ENCODE measurements at regions not wholly inside any gene's neighbourhood (a gene's known extent, or its start where the extent isn't known, plus 50 kb on each side); places are given as distances from the start of the nearest gene placed in this dataset.

DNA sequence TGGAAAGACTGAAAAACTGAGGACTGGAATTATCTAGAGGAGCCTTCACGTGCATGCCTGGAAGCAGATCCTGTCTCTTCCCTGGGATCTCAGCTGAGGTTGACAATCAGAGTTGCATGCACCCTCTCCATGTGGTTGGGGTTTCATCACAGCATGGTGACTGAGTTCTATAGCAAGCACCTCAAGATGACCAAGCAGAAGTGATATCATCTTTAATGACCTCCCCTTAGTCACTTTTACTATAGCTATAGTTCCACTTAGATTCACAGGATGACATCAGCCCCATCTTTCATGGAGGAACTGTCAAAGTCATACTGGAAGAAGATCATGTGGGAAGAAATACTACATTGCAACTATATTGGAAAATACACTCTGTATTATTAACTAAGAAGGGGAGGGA is 105.8 kb upstream of the ATXN7L3B start:
- ChIA-PET POLR2A (no interaction called here), CTCF (no interaction called here)
- Histone ChIP-seq H3K9me3 (ENCODE audit: control insufficient read depth, insufficient read depth, low read length) (no peaks in the 10 kb centered on the region), H3K4me3 (ENCODE audit: low read depth, low read length) (no peak overlapping the region), H3K27me3 (ENCODE audit: control insufficient read depth, insufficient read depth, low read length) (no peaks in the 10 kb centered on the region), H3K27ac (ENCODE audit: low read depth, low read length) (no peak overlapping the region)
- TF ChIP-seq, protein P1, sequence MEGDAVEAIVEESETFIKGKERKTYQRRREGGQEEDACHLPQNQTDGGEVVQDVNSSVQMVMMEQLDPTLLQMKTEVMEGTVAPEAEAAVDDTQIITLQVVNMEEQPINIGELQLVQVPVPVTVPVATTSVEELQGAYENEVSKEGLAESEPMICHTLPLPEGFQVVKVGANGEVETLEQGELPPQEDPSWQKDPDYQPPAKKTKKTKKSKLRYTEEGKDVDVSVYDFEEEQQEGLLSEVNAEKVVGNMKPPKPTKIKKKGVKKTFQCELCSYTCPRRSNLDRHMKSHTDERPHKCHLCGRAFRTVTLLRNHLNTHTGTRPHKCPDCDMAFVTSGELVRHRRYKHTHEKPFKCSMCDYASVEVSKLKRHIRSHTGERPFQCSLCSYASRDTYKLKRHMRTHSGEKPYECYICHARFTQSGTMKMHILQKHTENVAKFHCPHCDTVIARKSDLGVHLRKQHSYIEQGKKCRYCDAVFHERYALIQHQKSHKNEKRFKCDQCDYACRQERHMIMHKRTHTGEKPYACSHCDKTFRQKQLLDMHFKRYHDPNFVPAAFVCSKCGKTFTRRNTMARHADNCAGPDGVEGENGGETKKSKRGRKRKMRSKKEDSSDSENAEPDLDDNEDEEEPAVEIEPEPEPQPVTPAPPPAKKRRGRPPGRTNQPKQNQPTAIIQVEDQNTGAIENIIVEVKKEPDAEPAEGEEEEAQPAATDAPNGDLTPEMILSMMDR (IDR thresholded peaks at IDR 0.05; ENCODE audit: low read depth, low read length): no peak
- no peak for DNase-seq (ENCODE audit: low read depth, low spot score)

DNA sequence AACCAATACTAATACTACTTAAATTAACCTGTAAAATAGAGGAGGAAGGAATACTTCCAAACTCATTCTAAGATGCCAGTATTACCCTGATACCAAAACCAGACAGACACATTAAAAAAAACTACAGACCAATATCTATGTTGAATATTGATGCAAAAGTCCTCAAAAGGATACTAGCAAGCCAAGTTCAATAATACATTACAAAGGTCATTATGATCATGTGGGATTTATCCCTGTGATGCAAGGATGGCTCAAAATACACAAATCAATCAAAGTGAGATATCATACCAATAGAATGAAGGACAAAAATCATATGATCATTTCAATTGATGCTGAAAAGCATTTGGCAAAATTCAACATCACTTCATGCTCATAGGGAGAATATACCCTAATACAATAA is 97.2 kb upstream of the ATXN7L3B start:
- POLR2A ChIA-PET: no interaction called here
- CTCF ChIA-PET: no interaction called here
- H3K27ac ChIP-seq (ENCODE audit: low read depth, low read length): no peak overlapping the region

DNA sequence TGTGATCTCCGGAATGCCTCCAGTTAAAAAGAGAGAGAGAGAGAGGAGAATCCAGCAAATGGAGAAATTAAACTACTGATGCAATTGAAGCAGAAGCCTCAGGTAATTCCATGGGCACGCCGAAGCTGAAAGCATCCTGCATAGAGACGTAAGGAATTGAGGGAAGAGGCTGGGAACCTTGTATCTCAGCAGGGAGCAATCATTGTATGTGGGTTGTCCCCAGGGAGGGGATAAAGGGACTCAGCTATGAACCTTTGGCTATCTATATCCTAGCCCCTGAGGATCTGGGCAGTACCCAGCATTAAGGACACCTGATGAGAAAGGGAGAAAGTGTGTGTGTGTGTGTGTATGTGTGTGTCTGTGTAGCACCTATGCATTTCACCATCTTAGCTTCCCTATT is 95.8 kb upstream of the ATXN7L3B start:
- DNase-seq (ENCODE audit: low read depth, low spot score): no peak
- H3K27ac ChIP-seq (ENCODE audit: low read depth, low read length): no peak overlapping the region
- no peaks in the 10 kb centered on the region for H3K27me3 ChIP-seq (ENCODE audit: control insufficient read depth, insufficient read depth, low read length)
- no peak overlapping the region for H3K4me3 ChIP-seq (ENCODE audit: low read depth, low read length)
- ChIA-PET POLR2A (no interaction called here), CTCF (no interaction called here)
- no peaks in the 10 kb centered on the region for H3K9me3 ChIP-seq (ENCODE audit: control insufficient read depth, insufficient read depth, low read length)
- TF ChIP-seq, protein P1 (IDR thresholded peaks at IDR 0.05; ENCODE audit: low read depth, low read length): no peak

More for the DNA sequence above, 97.2 kb upstream of the ATXN7L3B start:
- H3K27me3 ChIP-seq (ENCODE audit: control insufficient read depth, insufficient read depth, low read length): no peaks in the 10 kb centered on the region
- no peak for DNase-seq (ENCODE audit: low read depth, low spot score)
- no peak overlapping the region for H3K4me3 ChIP-seq (ENCODE audit: low read depth, low read length)
- no peaks in the 10 kb centered on the region for H3K9me3 ChIP-seq (ENCODE audit: control insufficient read depth, insufficient read depth, low read length)
- TF ChIP-seq, protein P1 (IDR thresholded peaks at IDR 0.05; ENCODE audit: low read depth, low read length): no peak

DNA sequence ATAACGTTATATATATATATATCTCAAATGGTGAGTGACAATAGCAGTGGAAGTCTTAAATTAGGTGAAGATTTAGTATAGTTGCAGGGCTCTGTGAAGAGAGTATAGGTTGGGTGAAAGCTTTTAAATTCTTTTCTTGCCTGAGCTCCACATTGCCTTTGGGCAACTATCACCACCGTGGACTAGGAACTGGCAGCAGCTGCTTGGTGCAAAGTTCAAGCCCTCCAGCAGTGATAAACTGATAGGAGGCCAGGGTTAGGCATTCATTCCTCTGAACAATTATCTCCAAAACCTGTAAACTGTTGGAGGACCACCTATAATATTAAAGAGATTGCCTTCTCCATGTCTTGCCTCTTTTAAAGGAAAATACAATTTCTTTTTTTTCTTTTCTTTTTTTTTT is 91.2 kb upstream of the ATXN7L3B start:
- ChIA-PET POLR2A (no interaction called here), CTCF (no interaction called here)
- Histone ChIP-seq H3K27me3 (ENCODE audit: control insufficient read depth, insufficient read depth, low read length) (no peaks in the 10 kb centered on the region), H3K9me3 (ENCODE audit: control insufficient read depth, insufficient read depth, low read length) (no peaks in the 10 kb centered on the region), H3K4me3 (ENCODE audit: low read depth, low read length) (no peak overlapping the region), H3K27ac (ENCODE audit: low read depth, low read length) (no peak overlapping the region)
- no peak for DNase-seq (ENCODE audit: low read depth, low spot score)
- TF ChIP-seq, protein P1 (IDR thresholded peaks at IDR 0.05; ENCODE audit: low read depth, low read length): no peak

DNA sequence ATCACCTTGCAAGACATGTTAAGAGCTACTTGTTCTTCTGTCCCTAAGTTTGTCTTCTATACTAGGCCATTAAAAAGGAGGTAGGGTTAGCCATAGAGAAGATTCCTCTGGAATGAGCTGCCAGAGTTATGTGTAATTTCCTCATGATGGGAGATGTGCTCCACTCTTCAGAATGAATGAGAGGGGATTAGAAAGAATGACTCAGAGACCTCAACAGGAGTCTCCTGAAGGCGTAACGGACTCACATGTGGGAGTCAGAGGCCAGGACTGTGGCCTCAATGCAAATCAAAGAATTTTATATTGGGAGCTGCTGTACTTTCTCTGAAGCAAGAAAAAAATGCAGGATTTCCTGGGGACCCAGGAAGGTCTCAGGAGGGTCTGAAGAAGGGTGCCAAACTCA is 87.8 kb upstream of the ATXN7L3B start:
- no peak for DNase-seq (ENCODE audit: low read depth, low spot score)
- ChIA-PET CTCF (no interaction called here), POLR2A (no interaction called here)
- H3K27ac ChIP-seq (ENCODE audit: low read depth, low read length): no peak overlapping the region
- no peaks in the 10 kb centered on the region for H3K9me3 ChIP-seq (ENCODE audit: control insufficient read depth, insufficient read depth, low read length)
- no peaks in the 10 kb centered on the region for H3K27me3 ChIP-seq (ENCODE audit: control insufficient read depth, insufficient read depth, low read length)
- TF ChIP-seq, protein P1 (IDR thresholded peaks at IDR 0.05; ENCODE audit: low read depth, low read length): no peak
- H3K4me3 ChIP-seq (ENCODE audit: low read depth, low read length): no peak overlapping the region

Measured in AG04450 (cell line).